ENCODE measurements at regions not wholly inside any gene's neighbourhood (a gene's known extent, or its start where the extent isn't known, plus 50 kb on each side); places are given as distances from the start of the nearest gene placed in this dataset.

GRCh38 chr13:58806401-58806800, 1174.9 kb downstream of the PCDH17 start:
- Mint-ChIP-seq H3K36me3 (no peaks in the 10 kb centered on the region), H3K9me3 (peaks cover 0 to 15% (median 1%) of the 10 kb centered on the region in 7 donors), H3K27ac (no peak overlapping the region), H3K4me1 (no peaks in the 10 kb centered on the region), H3K27me3 (no peaks in the 10 kb centered on the region), H3K4me3 (no peak overlapping the region)
- ATAC-seq (ENCODE audit: low read depth in 2 of 2): no peak
- no peak for DNase-seq
- no peaks in the 10 kb centered on the region for H3K4me1 ChIP-seq (ENCODE audit: control insufficient read depth, insufficient read depth, low read length, poor library complexity, severe bottlenecking)
- H3K9me3 ChIP-seq (ENCODE audit: control insufficient read depth in 2 of 2, low read length in 2 of 2): no peaks in the 10 kb centered on the region
- H3K4me3 ChIP-seq (ENCODE audit: low read depth, low read length): no peak overlapping the region
- no peaks in the 10 kb centered on the region for H3K36me3 ChIP-seq (ENCODE audit: control insufficient read depth, insufficient read depth, low read length)
- H3K27ac ChIP-seq (ENCODE audit: insufficient read depth, low read length, poor library complexity, severe bottlenecking): no peak overlapping the region
- no peaks in the 10 kb centered on the region for H3K27me3 ChIP-seq (ENCODE audit: control insufficient read depth, insufficient read depth, low read length)

- no peaks in the 10 kb centered on the region for H3K27me3 ChIP-seq (ENCODE audit: control insufficient read depth, insufficient read depth, low read length)
- no peak for ATAC-seq (ENCODE audit: low read depth in 2 of 2)
- no peaks in the 10 kb centered on the region for H3K27me3 Mint-ChIP-seq
- H3K4me1 Mint-ChIP-seq: no peaks in the 10 kb centered on the region
- H3K9me3 Mint-ChIP-seq: peaks cover 0 to 7% (median 3%) of the 10 kb centered on the region in 7 donors
- H3K4me3 Mint-ChIP-seq: no peak overlapping the region
- no peaks in the 10 kb centered on the region for H3K36me3 Mint-ChIP-seq
- H3K4me3 ChIP-seq (ENCODE audit: low read depth, low read length): no peak overlapping the region
- DNase-seq: no peak
- H3K27ac ChIP-seq (ENCODE audit: insufficient read depth, low read length, poor library complexity, severe bottlenecking): no peak overlapping the region
- H3K4me1 ChIP-seq (ENCODE audit: control insufficient read depth, insufficient read depth, low read length, poor library complexity, severe bottlenecking): no peaks in the 10 kb centered on the region
- H3K27ac Mint-ChIP-seq: no peak overlapping the region
- H3K9me3 ChIP-seq (ENCODE audit: control insufficient read depth in 2 of 2, low read length in 2 of 2): peaks cover 0 to 7% of the 10 kb centered on the region in 2 experiments
- H3K36me3 ChIP-seq (ENCODE audit: control insufficient read depth, insufficient read depth, low read length): no peaks in the 10 kb centered on the region
These were observed 1192.2 kb downstream of the PCDH17 start for GRCh38 chr13:58823701-58824100.

GRCh38 chr13:58827904-58828303, 1196.4 kb downstream of the PCDH17 start:
- ATAC-seq (ENCODE audit: low read depth in 2 of 2) (no peak), DNase-seq (no peak)
- no peaks in the 10 kb centered on the region for H3K27me3 Mint-ChIP-seq
- no peak overlapping the region for H3K27ac ChIP-seq (ENCODE audit: insufficient read depth, low read length, poor library complexity, severe bottlenecking)
- no peaks in the 10 kb centered on the region for H3K27me3 ChIP-seq (ENCODE audit: control insufficient read depth, insufficient read depth, low read length)
- H3K4me3 Mint-ChIP-seq: no peak overlapping the region
- no peaks in the 10 kb centered on the region for H3K4me1 ChIP-seq (ENCODE audit: control insufficient read depth, insufficient read depth, low read length, poor library complexity, severe bottlenecking)
- peaks cover 0 to 7% of the 10 kb centered on the region in 2 experiments for H3K9me3 ChIP-seq (ENCODE audit: control insufficient read depth in 2 of 2, low read length in 2 of 2)
- no peaks in the 10 kb centered on the region for H3K36me3 ChIP-seq (ENCODE audit: control insufficient read depth, insufficient read depth, low read length)
- no peak overlapping the region for H3K27ac Mint-ChIP-seq
- no peaks in the 10 kb centered on the region for H3K36me3 Mint-ChIP-seq
- no peaks in the 10 kb centered on the region for H3K4me1 Mint-ChIP-seq
- no peak overlapping the region for H3K4me3 ChIP-seq (ENCODE audit: low read depth, low read length)
- H3K9me3 Mint-ChIP-seq: peaks cover 0 to 7% (median 2%) of the 10 kb centered on the region in 7 donors

GRCh38 chr13:58830841-58831240, 1199.3 kb downstream of the PCDH17 start:
- H3K27ac ChIP-seq (ENCODE audit: insufficient read depth, low read length, poor library complexity, severe bottlenecking): no peak overlapping the region

GRCh38 chr13:58838615-58839014, 1207.1 kb downstream of the PCDH17 start:
- Mint-ChIP-seq H3K27ac (no peak overlapping the region), H3K27me3 (no peaks in the 10 kb centered on the region), H3K4me3 (no peak overlapping the region), H3K36me3 (no peaks in the 10 kb centered on the region), H3K4me1 (no peaks in the 10 kb centered on the region), H3K9me3 (peaks cover 0 to 16% (median 4%) of the 10 kb centered on the region in 7 donors)
- Histone ChIP-seq H3K4me3 (ENCODE audit: low read depth, low read length) (no peak overlapping the region), H3K36me3 (ENCODE audit: control insufficient read depth, insufficient read depth, low read length) (no peaks in the 10 kb centered on the region), H3K4me1 (ENCODE audit: control insufficient read depth, insufficient read depth, low read length, poor library complexity, severe bottlenecking) (no peaks in the 10 kb centered on the region), H3K27me3 (ENCODE audit: control insufficient read depth, insufficient read depth, low read length) (no peaks in the 10 kb centered on the region), H3K9me3 (ENCODE audit: control insufficient read depth in 2 of 2, low read length in 2 of 2) (peaks cover 0 to 4% of the 10 kb centered on the region in 2 experiments), H3K27ac (ENCODE audit: insufficient read depth, low read length, poor library complexity, severe bottlenecking) (no peak overlapping the region)
- ATAC-seq (ENCODE audit: low read depth in 2 of 2): no peak
- no peak for DNase-seq

More at GRCh38 chr13:58830841-58831240, 1199.3 kb downstream of the PCDH17 start:
- ATAC-seq (ENCODE audit: low read depth in 2 of 2): no peak
- H3K36me3 Mint-ChIP-seq: no peaks in the 10 kb centered on the region
- H3K27ac Mint-ChIP-seq: no peak overlapping the region
- H3K27me3 ChIP-seq (ENCODE audit: control insufficient read depth, insufficient read depth, low read length): no peaks in the 10 kb centered on the region
- H3K4me3 Mint-ChIP-seq: no peak overlapping the region
- H3K36me3 ChIP-seq (ENCODE audit: control insufficient read depth, insufficient read depth, low read length): no peaks in the 10 kb centered on the region
- no peaks in the 10 kb centered on the region for H3K27me3 Mint-ChIP-seq
- DNase-seq: no peak
- no peak overlapping the region for H3K4me3 ChIP-seq (ENCODE audit: low read depth, low read length)
- H3K4me1 Mint-ChIP-seq: no peaks in the 10 kb centered on the region
- no peaks in the 10 kb centered on the region for H3K4me1 ChIP-seq (ENCODE audit: control insufficient read depth, insufficient read depth, low read length, poor library complexity, severe bottlenecking)
- peaks cover 0 to 10% (median 2%) of the 10 kb centered on the region in 7 donors for H3K9me3 Mint-ChIP-seq
- no peaks in the 10 kb centered on the region for H3K9me3 ChIP-seq (ENCODE audit: control insufficient read depth in 2 of 2, low read length in 2 of 2)

- Mint-ChIP-seq H3K27ac (no peak overlapping the region), H3K9me3 (peaks cover 1 to 26% (median 12%) of the 10 kb centered on the region in 7 donors), H3K27me3 (no peaks in the 10 kb centered on the region), H3K4me1 (no peaks in the 10 kb centered on the region), H3K36me3 (no peaks in the 10 kb centered on the region), H3K4me3 (no peak overlapping the region)
- Histone ChIP-seq H3K9me3 (ENCODE audit: control insufficient read depth in 2 of 2, low read length in 2 of 2) (peaks cover 0 to 7% of the 10 kb centered on the region in 2 experiments), H3K36me3 (ENCODE audit: control insufficient read depth, insufficient read depth, low read length) (no peaks in the 10 kb centered on the region), H3K27ac (ENCODE audit: insufficient read depth, low read length, poor library complexity, severe bottlenecking) (no peak overlapping the region), H3K4me3 (ENCODE audit: low read depth, low read length) (no peak overlapping the region), H3K4me1 (ENCODE audit: control insufficient read depth, insufficient read depth, low read length, poor library complexity, severe bottlenecking) (no peaks in the 10 kb centered on the region), H3K27me3 (ENCODE audit: control insufficient read depth, insufficient read depth, low read length) (no peaks in the 10 kb centered on the region)
- DNase-seq: no peak
- no peak for ATAC-seq (ENCODE audit: low read depth in 2 of 2)
These were observed 1211.5 kb downstream of the PCDH17 start for GRCh38 chr13:58843071-58843470.

GRCh38 chr13:58843567-58843966, 1212.0 kb downstream of the PCDH17 start:
- no peaks in the 10 kb centered on the region for H3K4me1 ChIP-seq (ENCODE audit: control insufficient read depth, insufficient read depth, low read length, poor library complexity, severe bottlenecking)
- Mint-ChIP-seq H3K4me3 (no peak overlapping the region), H3K27me3 (no peaks in the 10 kb centered on the region), H3K36me3 (no peaks in the 10 kb centered on the region), H3K27ac (no peak overlapping the region), H3K9me3 (peaks cover 4 to 29% (median 13%) of the 10 kb centered on the region in 7 donors), H3K4me1 (no peaks in the 10 kb centered on the region)
- DNase-seq (no peak), ATAC-seq (ENCODE audit: low read depth in 2 of 2) (no peak)
- no peak overlapping the region for H3K27ac ChIP-seq (ENCODE audit: insufficient read depth, low read length, poor library complexity, severe bottlenecking)
- H3K36me3 ChIP-seq (ENCODE audit: control insufficient read depth, insufficient read depth, low read length): no peaks in the 10 kb centered on the region
- H3K9me3 ChIP-seq (ENCODE audit: control insufficient read depth in 2 of 2, low read length in 2 of 2): peaks cover 0 to 7% of the 10 kb centered on the region in 2 experiments
- H3K4me3 ChIP-seq (ENCODE audit: low read depth, low read length): no peak overlapping the region
- no peaks in the 10 kb centered on the region for H3K27me3 ChIP-seq (ENCODE audit: control insufficient read depth, insufficient read depth, low read length)

GRCh38 chr13:58850161-58850560, 1218.6 kb downstream of the PCDH17 start:
- Mint-ChIP-seq H3K36me3 (no peaks in the 10 kb centered on the region), H3K27ac (no peak overlapping the region), H3K9me3 (peaks cover 3 to 16% (median 8%) of the 10 kb centered on the region in 7 donors), H3K4me3 (no peak overlapping the region), H3K4me1 (no peaks in the 10 kb centered on the region), H3K27me3 (no peaks in the 10 kb centered on the region)
- no peaks in the 10 kb centered on the region for H3K36me3 ChIP-seq (ENCODE audit: control insufficient read depth, insufficient read depth, low read length)
- no peaks in the 10 kb centered on the region for H3K27me3 ChIP-seq (ENCODE audit: control insufficient read depth, insufficient read depth, low read length)
- no peaks in the 10 kb centered on the region for H3K9me3 ChIP-seq (ENCODE audit: control insufficient read depth in 2 of 2, low read length in 2 of 2)
- no peaks in the 10 kb centered on the region for H3K4me1 ChIP-seq (ENCODE audit: control insufficient read depth, insufficient read depth, low read length, poor library complexity, severe bottlenecking)
- H3K4me3 ChIP-seq (ENCODE audit: low read depth, low read length): no peak overlapping the region
- no peak for DNase-seq
- no peak overlapping the region for H3K27ac ChIP-seq (ENCODE audit: insufficient read depth, low read length, poor library complexity, severe bottlenecking)
- ATAC-seq (ENCODE audit: low read depth in 2 of 2): no peak
